ENCODE measurements at regions not wholly inside any gene's neighbourhood (a gene's known extent, or its start where the extent isn't known, plus 50 kb on each side); places are given as distances from the start of the nearest gene placed in this dataset.
"Not testable (repeated sequence)": the region's sequence is repeated elsewhere in the genome, so short reads cannot be mapped to it uniquely, and the experiment has no call there.

- in situ Hi-C loops (cut with MboI; ENCODE audit: low pct_unique_long_range_greater_than_20kb, low sequenced_read_pairs), result no loop called here
- DNase-seq, result no peak
Observed at GRCh38 chr7:152905949-152906348, 146.4 kb downstream of the ACTR3B start.

DNA sequence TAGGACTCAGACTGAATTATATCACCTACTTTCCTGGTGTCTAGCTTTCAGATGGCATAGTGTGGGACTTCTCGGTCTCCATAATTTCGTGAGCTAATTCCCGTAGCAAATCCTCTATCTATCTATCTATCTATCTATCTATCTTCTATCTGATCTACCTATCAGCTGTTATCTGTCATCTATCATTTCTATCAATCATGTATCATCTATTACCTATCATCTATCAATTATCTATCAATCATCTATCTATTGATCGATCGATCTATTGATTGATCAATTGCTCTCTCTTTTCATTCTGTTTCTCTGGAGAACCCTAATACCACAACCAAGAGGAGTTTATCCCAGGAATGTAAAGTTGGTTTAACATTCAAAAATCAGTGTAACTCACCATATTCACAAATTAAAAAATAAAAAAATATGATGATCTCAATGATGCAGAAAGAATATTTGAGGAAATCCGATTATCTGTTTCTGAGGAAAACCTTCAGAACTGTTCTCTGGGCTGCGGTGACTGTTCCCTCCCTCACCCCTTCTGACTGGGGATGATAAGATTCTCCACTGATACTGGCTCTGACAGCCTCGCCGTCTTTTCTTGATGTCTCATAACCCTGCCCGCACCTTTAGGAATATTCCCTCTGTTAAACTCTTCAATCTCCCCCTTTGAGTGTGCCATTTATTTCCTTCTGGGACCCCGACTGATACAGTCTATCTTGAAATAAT lies 147.7 kb downstream of the ACTR3B start:
- DNase-seq, result no peak
- in situ Hi-C loops (cut with MboI; ENCODE audit: low pct_unique_long_range_greater_than_20kb, low sequenced_read_pairs), result no loop called here

DNA sequence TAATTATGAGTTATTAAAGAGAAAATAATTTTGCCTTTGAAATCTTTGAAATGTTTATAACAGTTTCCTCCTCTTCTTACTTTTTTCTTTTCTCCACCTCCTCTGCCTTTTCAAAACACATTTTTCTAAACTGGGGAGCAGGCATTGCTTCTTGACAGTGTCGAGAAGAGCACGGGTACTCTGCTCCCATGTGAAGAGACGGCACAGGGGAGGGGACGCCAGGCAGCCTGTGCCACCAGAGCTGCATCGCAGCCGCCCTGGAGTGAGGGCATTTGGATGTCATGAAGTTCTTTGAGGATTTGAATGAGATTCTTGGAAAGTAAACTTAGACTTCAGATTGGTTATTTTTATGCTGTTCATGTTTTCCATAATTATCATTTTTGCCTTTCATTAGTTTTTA lies 149.7 kb downstream of the ACTR3B start:
- in situ Hi-C loops (cut with MboI; ENCODE audit: low pct_unique_long_range_greater_than_20kb, low sequenced_read_pairs), result no loop called here
- DNase-seq, result no peak

DNA sequence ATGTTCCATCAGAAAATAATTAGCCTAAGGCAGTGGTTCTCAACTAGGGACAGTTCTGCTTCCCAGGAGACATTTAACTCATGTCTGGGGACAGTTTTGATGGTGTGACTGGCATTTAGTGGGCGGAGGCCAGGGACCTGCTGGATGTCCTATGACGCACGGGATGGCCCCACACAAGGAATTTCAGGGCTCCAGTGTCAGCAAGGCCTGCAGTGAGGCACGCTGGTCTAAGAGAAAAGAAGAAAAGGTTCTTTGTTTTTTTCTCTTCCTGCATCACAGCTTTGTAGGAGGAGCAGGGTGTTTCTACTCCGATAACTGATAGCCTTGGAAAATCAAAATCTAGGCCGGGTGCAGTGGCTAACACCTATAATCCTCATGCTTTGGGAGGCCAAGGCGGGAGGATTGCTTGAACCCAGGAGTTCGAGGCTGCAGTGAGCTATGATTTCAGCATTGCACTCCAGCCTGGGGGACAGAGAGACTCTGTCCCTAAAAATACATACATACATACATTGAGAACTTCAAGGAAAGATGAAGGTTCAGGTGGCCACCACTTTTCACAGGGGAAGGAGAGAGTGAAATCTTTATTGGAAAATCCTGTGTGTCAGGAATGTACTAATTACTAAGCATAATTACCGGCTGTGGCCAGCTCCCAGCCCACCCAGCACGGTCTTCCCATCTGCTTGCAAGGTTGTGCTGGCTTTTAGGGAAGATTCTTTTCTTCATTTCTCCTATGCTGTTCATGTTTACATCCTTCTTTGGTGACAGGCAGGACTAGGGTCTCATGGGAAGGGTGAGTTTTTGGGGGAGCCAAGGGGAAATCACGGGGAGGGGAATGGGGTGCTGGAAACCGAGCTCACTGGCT lies 150.4 kb downstream of the ACTR3B start:
- DNase-seq, result no peak
- in situ Hi-C loops (cut with MboI; ENCODE audit: low pct_unique_long_range_greater_than_20kb, low sequenced_read_pairs), result no loop called here

DNA sequence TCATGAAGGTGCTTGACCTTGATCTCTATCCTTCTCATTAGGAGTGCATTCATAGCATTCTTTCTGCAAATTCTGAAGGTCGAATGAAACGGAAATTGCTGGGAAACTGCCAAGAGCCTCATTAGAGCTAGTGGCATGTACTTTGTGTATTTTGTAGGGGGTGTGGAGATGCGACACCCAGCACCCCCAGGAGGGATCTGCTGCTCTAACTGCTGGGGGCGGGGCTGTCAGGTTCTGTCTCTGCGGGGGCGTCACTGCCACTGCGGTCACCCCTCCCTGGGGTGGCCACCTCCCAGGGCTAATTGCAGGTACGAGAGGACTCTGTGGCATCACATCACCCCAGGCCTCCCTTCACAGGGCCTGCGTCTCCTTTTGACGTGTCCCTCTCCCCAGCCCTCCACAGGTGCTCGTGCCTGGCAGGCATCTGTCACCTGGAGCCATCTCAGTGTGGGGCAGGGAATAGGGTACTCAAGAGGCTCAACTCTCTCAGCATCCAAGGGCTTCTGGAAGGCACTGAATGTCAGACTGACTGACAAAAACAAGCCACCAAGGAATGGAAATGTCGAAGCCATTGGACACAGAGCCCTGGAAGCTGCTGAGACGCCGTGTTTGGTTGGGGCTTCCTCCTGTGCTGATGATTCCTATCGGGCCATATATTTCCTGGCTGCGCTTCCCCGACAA lies 151.1 kb downstream of the ACTR3B start:
- no peak for DNase-seq
- in situ Hi-C loops (cut with MboI; ENCODE audit: low pct_unique_long_range_greater_than_20kb, low sequenced_read_pairs), result no loop called here

GRCh38 chr7:152911226-152911560 lies 151.6 kb downstream of the ACTR3B start:
- in situ Hi-C loops (cut with MboI; ENCODE audit: low pct_unique_long_range_greater_than_20kb, low sequenced_read_pairs), result no loop called here
- no peak for DNase-seq

GRCh38 chr7:152911922-152912321 lies 152.4 kb downstream of the ACTR3B start:
- DNase-seq, result no peak
- in situ Hi-C loops (cut with MboI; ENCODE audit: low pct_unique_long_range_greater_than_20kb, low sequenced_read_pairs), result no loop called here

DNA sequence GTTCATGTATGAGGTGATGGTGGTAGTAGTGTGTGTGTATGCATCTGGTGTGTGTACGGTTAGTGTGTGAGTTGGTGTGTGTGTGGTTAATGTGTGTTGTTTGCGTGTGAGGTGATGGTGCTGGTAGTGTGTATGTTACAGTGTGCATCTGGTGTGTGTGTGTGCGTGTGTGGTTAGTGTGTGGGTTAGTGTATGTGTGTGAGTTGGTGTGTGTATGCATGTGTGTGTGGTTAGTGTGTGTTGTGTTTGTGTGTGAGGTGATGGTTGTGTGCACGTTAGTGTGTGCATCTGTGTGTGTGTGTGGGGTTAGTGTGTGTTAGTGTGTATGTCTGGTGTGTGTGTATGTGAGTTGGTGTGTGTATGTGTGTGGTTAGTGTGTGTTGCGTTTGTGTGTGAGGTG lies 153.0 kb downstream of the ACTR3B start:
- no peak for DNase-seq
- in situ Hi-C loops (cut with MboI; ENCODE audit: low pct_unique_long_range_greater_than_20kb, low sequenced_read_pairs), result no loop called here

GRCh38 chr7:152913492-152913891 lies 153.9 kb downstream of the ACTR3B start:
- in situ Hi-C loops (cut with MboI; ENCODE audit: low pct_unique_long_range_greater_than_20kb, low sequenced_read_pairs), result no loop called here
- no peak for DNase-seq

- no peak for DNase-seq
- in situ Hi-C loops (cut with MboI; ENCODE audit: low pct_unique_long_range_greater_than_20kb, low sequenced_read_pairs), result no loop called here
Observed at GRCh38 chr7:152914014-152914844, 154.7 kb downstream of the ACTR3B start.

DNA sequence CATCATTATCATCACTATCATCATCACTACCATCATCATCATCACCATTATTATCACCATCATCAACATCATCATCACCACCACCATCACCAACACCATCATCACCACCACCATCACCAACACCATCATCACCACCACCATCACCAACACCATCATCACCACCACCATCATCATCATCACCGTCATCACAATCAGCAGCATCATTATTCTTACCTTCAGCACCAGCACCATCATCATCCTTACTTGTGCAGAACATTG lies 155.2 kb downstream of the ACTR3B start:
- in situ Hi-C loops (cut with MboI; ENCODE audit: low pct_unique_long_range_greater_than_20kb, low sequenced_read_pairs); DNase-seq: not testable (repeated sequence)

GRCh38 chr7:152922318-152923081 lies 162.9 kb downstream of the ACTR3B start:
- in situ Hi-C loops (cut with MboI; ENCODE audit: low pct_unique_long_range_greater_than_20kb, low sequenced_read_pairs), result no loop called here
- no peak for DNase-seq

- DNase-seq, result no peak
- in situ Hi-C loops (cut with MboI; ENCODE audit: low pct_unique_long_range_greater_than_20kb, low sequenced_read_pairs), result no loop called here
Observed at GRCh38 chr7:152923711-152924110, 164.2 kb downstream of the ACTR3B start.

DNA sequence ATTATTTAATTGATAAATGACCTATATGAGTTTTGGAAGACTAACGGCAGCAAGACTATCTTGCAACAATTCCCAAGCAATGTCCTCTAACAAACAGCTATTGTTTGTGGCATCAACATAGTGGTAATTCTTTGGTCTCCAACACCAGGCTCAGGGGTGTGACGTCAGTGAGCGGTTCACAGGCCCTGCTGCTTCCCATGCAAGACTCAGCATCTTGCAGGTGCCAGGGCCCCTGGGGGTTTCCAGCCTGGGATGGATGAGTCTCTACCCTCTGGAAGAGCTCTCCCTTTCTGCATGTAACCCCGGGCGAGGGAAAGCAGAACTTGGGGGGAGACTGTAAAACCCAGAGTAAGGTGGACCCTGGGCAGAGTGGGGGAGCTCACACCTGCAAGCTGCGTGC lies 164.7 kb downstream of the ACTR3B start:
- DNase-seq, result no peak
- in situ Hi-C loops (cut with MboI; ENCODE audit: low pct_unique_long_range_greater_than_20kb, low sequenced_read_pairs), result no loop called here

DNA sequence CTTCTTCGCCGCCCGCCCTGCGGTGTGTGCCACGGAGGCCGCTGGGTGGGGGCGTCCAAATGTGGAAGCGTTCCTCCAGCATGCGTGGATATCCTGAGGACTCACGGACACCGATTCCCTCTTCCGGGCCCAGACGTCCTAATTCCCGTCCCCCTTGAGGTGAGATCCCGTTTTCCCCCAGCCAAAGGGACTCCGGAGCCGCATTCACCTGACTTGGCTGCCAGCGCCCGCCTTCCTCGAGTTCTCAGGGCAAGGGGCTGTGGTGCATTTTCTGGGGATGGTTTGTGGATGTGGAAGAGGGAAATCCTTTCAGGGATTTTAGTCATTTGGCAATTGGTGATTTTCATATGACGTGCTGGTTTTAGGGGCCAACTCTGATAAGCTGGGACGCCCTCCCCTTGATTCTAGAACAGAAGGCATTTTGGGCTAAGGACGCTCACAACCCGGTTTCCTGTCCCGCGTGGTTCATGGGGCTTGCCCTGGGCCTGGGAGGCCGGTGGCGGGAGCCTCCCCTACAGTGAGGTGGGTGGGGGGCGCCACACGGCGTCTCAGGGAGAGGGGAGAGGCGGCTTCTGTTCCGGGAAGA lies 165.4 kb downstream of the ACTR3B start:
- in situ Hi-C loops (cut with MboI; ENCODE audit: low pct_unique_long_range_greater_than_20kb, low sequenced_read_pairs), result no loop called here
- no peak for DNase-seq

- no peak for DNase-seq
- in situ Hi-C loops (cut with MboI; ENCODE audit: low pct_unique_long_range_greater_than_20kb, low sequenced_read_pairs), result no loop called here
Observed at GRCh38 chr7:152925412-152926147, 166.0 kb downstream of the ACTR3B start.

- in situ Hi-C loops (cut with MboI; ENCODE audit: low pct_unique_long_range_greater_than_20kb, low sequenced_read_pairs), result no loop called here
- DNase-seq, result no peak
Observed at GRCh38 chr7:152931633-152932032, 172.1 kb downstream of the ACTR3B start.

DNA sequence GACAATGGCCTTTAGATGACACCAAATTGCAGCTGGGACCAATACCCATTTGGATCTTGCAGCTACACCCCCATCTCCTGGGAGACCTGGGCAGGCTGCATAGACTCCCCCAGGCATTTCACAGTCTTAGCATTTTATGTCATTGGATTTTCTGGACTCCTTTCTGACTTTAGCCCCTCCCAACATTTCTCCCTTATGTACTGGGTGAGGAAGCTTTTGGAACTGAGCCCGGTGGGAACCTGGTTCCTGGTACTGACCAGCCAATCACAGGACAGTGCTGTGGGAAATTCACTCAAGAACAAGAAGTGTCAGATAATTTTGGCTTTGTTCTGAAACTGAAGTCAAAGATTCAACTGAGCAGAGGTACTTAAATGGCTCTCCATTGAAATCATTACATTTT lies 177.7 kb downstream of the ACTR3B start:
- DNase-seq, result no peak
- in situ Hi-C loops (cut with MboI; ENCODE audit: low pct_unique_long_range_greater_than_20kb, low sequenced_read_pairs), result no loop called here
